DOHH2 (cell line): ENCODE measurements at regions not wholly inside any gene's neighbourhood (a gene's known extent, or its start where the extent isn't known, plus 50 kb on each side); places are given as distances from the start of the nearest gene placed in this dataset.

ENCODE experiments used
- EZH2phosphoT487 ChIP-seq: fragments of 200-600 bp; sonication (generic); IDR thresholded peaks from 2 replicates; pipeline ENCODE4 v1.6.1; 2017; ENCODE audit warnings: borderline replicate concordance, mild to moderate bottlenecking, antibody characterized with exemption, low read length, moderate library complexity, mixed read lengths
- TF ChIP-seq, protein P1 (sequence below): fragments of 200-600 bp; sonication (generic); IDR thresholded peaks from one replicate; pipeline ENCODE4 v1.5.1; 2014; ENCODE audit warnings: antibody characterized with exemption, mild to moderate bottlenecking, low read depth, low read length; ENCODE audit not compliant: poor library complexity, severe bottlenecking

GRCh38 chrX:25819879-25820278 is 318.3 kb upstream of the MAGEB18 start:
- TF ChIP-seq, protein P1, sequence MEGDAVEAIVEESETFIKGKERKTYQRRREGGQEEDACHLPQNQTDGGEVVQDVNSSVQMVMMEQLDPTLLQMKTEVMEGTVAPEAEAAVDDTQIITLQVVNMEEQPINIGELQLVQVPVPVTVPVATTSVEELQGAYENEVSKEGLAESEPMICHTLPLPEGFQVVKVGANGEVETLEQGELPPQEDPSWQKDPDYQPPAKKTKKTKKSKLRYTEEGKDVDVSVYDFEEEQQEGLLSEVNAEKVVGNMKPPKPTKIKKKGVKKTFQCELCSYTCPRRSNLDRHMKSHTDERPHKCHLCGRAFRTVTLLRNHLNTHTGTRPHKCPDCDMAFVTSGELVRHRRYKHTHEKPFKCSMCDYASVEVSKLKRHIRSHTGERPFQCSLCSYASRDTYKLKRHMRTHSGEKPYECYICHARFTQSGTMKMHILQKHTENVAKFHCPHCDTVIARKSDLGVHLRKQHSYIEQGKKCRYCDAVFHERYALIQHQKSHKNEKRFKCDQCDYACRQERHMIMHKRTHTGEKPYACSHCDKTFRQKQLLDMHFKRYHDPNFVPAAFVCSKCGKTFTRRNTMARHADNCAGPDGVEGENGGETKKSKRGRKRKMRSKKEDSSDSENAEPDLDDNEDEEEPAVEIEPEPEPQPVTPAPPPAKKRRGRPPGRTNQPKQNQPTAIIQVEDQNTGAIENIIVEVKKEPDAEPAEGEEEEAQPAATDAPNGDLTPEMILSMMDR = no peak
- TF ChIP-seq EZH2phosphoT487 = no peak
